HCT116 (cell line): ENCODE measurements at regions not wholly inside any gene's neighbourhood (a gene's known extent, or its start where the extent isn't known, plus 50 kb on each side); places are given as distances from the start of the nearest gene placed in this dataset.

Source experiments
- ATAC-seq: fragments of 200-7000 bp; cut with Tn5 transposase; 2 replicates; pipeline ENCODE4 v1.9.1; 2020; ENCODE audit warnings: mild to moderate bottlenecking, moderate library complexity
- BruUV-seq: library from RNA; stranded (reverse); fragments of 400-500 nt; replicated peaks from 2 replicates; lab custom pipeline; 2021; lab: Mats Ljungman, UMichigan
- CTCF ChIA-PET: fragments of 300-600 bp; sonication (Branson Sonifier 250); formaldehyde crosslinking; loops from one replicate; lab custom pipeline; 2021; ENCODE audit warnings: antibody characterized with exemption; lab: Charles Lee
- POLR2A ChIA-PET: fragments of 300-600, 350-600 bp; sonication (Branson Sonifier 250); formaldehyde crosslinking; loops from one replicate; lab custom pipeline; 2021; ENCODE audit warnings: antibody characterized with exemption; lab: Charles Lee
- RAD21 ChIA-PET, 2 experiments: fragments of 300-600 bp; sonication (Branson Sonifier 250); formaldehyde crosslinking; loops; one replicate each; lab custom pipeline; 2023; ENCODE audit warnings: low total read pairs in 2 of 2; ENCODE audit not compliant: uncharacterized antibody in 2 of 2, unreplicated experiment in 2 of 2, low non-redundant PET in 1 of 2; lab: Charles Lee
- DNase-seq: peaks from one replicate; pipeline ENCODE4 v3.0.0-alpha.2; 2010; ENCODE audit warnings: low read depth, low spot score
- H2AFZ ChIP-seq: fragments of 200-600 bp; shearing (Covaris generic), sonication (generic); 2 replicates; pipeline ENCODE4 v1.6.1; 2017; ENCODE audit warnings: low read depth, mixed run types, mixed read lengths, antibody characterized with exemption, low read length; ENCODE audit not compliant: poor library complexity, severe bottlenecking
- H3K27ac ChIP-seq: 2 replicates; pipeline ENCODE4 v1.5.1; 2012; ENCODE audit warnings: low read depth, low read length
- H3K27me3 ChIP-seq: fragments of 200-600 bp; sonication (generic); 2 replicates; pipeline ENCODE4 v1.6.1; 2016; ENCODE audit warnings: mixed run types, low read length, mixed read lengths; ENCODE audit not compliant: insufficient read depth
- H3K36me3 ChIP-seq, 2 experiments: fragments of 200-500 bp in 1 of 2; fragments of 200-600 bp in 1 of 2; sonication (Bioruptor generic) in 1 of 2; sonication (generic) in 1 of 2; 2 replicates each; pipeline versions ENCODE4 v1.5.1 to v1.6.1; 2014 to 2016; ENCODE audit warnings: low read length in 2 of 2, inconsistent platforms in 1 of 2, mixed read lengths in 1 of 2, mixed run types in 1 of 2; ENCODE audit not compliant: insufficient read depth in 2 of 2, control insufficient read depth in 1 of 2
- H3K4me1 ChIP-seq, 2 experiments: fragments of 200-600 bp in 1 of 2; sonication (generic) in 1 of 2; 2 replicates each; pipeline versions ENCODE4 v1.5.1 to v1.6.1; 2012 to 2017; ENCODE audit warnings: low read length in 2 of 2, inconsistent platforms in 1 of 2, mild to moderate bottlenecking in 1 of 2, mixed read lengths in 1 of 2, mixed run types in 1 of 2, moderate library complexity in 1 of 2; ENCODE audit not compliant: insufficient read depth in 2 of 2, control insufficient read depth in 1 of 2
- H3K4me2 ChIP-seq: fragments of 200-600 bp; sonication (generic); 2 replicates; pipeline ENCODE4 v1.6.1; 2017; ENCODE audit warnings: mixed run types, low read length, mixed read lengths
- H3K4me3 ChIP-seq, 2 experiments: fragments of 200-600 bp in 1 of 2; sonication (generic) in 1 of 2; replicated peaks in 1 of 2; 2 replicates each; pipeline ENCODE4 v1.5.1; 2011 to 2016; ENCODE audit warnings: low read length in 2 of 2, control low read depth in 1 of 2, low read depth in 1 of 2, mild to moderate bottlenecking in 1 of 2, mixed read lengths in 1 of 2, mixed run types in 1 of 2
- H3K79me2 ChIP-seq: fragments of 200-600 bp; sonication (generic); 2 replicates; pipeline ENCODE4 v1.6.1; 2017; ENCODE audit warnings: mild to moderate bottlenecking, mixed run types, low read length, moderate library complexity, mixed read lengths; ENCODE audit not compliant: insufficient read depth
- H3K9ac ChIP-seq: fragments of 200-600 bp; sonication (generic); 2 replicates; pipeline ENCODE4 v1.6.1; 2016; ENCODE audit warnings: low read length, mixed read lengths
- H3K9me2 ChIP-seq: fragments of 200-600 bp; sonication (generic), shearing (Covaris generic); 2 replicates; pipeline ENCODE4 v1.6.1; 2017; ENCODE audit warnings: mixed run types, mild to moderate bottlenecking, moderate library complexity; ENCODE audit not compliant: insufficient read depth
- H3K9me3 ChIP-seq, 2 experiments: fragments of 200-500 bp in 1 of 2; fragments of 200-600 bp in 1 of 2; sonication (Bioruptor generic) in 1 of 2; sonication (generic) in 1 of 2; 2 replicates each; pipeline ENCODE4 v1.6.1; 2014 to 2017; ENCODE audit warnings: low read length in 2 of 2, mixed read lengths in 2 of 2, inconsistent platforms in 1 of 2, low read depth in 1 of 2, mild to moderate bottlenecking in 1 of 2, mixed run types in 1 of 2, moderate library complexity in 1 of 2; ENCODE audit not compliant: control insufficient read depth in 1 of 2, insufficient read depth in 1 of 2
- H4K20me1 ChIP-seq: fragments of 200-600 bp; sonication (generic), shearing (Covaris generic); 2 replicates; pipeline ENCODE4 v1.6.1; 2017; ENCODE audit warnings: mixed run types, mild to moderate bottlenecking, moderate library complexity; ENCODE audit not compliant: insufficient read depth
- CEBPB ChIP-seq: IDR thresholded peaks from 2 replicates; pipeline ENCODE4 v1.6.1; 2012; ENCODE audit warnings: low read depth
- ELF1 ChIP-seq: IDR thresholded peaks from 2 replicates; pipeline ENCODE4 v1.6.1; 2012; ENCODE audit warnings: low read depth, borderline replicate concordance
- FOSL1 ChIP-seq: IDR thresholded peaks from 2 replicates; pipeline ENCODE4 v1.6.1; 2012; ENCODE audit warnings: low read depth
- POLR2A ChIP-seq: IDR thresholded peaks from 2 replicates; pipeline ENCODE4 v1.7.0; 2011; ENCODE audit warnings: borderline replicate concordance; ENCODE audit not compliant: insufficient read depth, insufficient read length; ENCODE audit errors: extremely low read depth
- POLR2AphosphoS5 ChIP-seq: IDR thresholded peaks from 2 replicates; pipeline ENCODE4 v1.6.1; 2011; ENCODE audit warnings: mild to moderate bottlenecking, low read depth, low read length, moderate library complexity
- RAD21 ChIP-seq: IDR thresholded peaks from 2 replicates; pipeline ENCODE4 v1.6.1; 2012; ENCODE audit warnings: low read depth, mild to moderate bottlenecking
- SIN3A ChIP-seq: IDR thresholded peaks from 2 replicates; pipeline ENCODE4 v1.6.1; 2012; ENCODE audit warnings: low read depth
- SRF ChIP-seq: IDR thresholded peaks from 2 replicates; pipeline ENCODE4 v1.6.1; 2012; ENCODE audit warnings: low read depth
- TCF7L2 ChIP-seq: IDR thresholded peaks from 2 replicates; pipeline ENCODE4 v1.7.0; 2011; ENCODE audit warnings: borderline replicate concordance, inconsistent platforms; ENCODE audit not compliant: insufficient read depth, insufficient read length; ENCODE audit errors: extremely low read depth
- YY1 ChIP-seq: IDR thresholded peaks from 2 replicates; pipeline ENCODE4 v1.6.1; 2011; ENCODE audit warnings: low read length, low read depth, moderate library complexity, mild to moderate bottlenecking; ENCODE audit not compliant: insufficient replicate concordance; ENCODE audit errors: extremely low read depth
- ZFX ChIP-seq: fragments of 450-650 bp; IDR thresholded peaks from 2 replicates; pipeline ENCODE4 v1.6.1; 2017
- intact Hi-C: fragments of 100-400 bp; cut with micrococcal nuclease; formaldehyde crosslinking; loops from 2 replicates; pipeline ENCODE4 v1.10.0; 2022
- TF ChIP-seq, protein P1 (sequence below): IDR thresholded peaks from 2 replicates; pipeline ENCODE4 v1.6.1; 2011; ENCODE audit warnings: mild to moderate bottlenecking, low read length, moderate library complexity; ENCODE audit not compliant: insufficient replicate concordance; ENCODE audit errors: extremely low read depth
- TF ChIP-seq, protein P2 (sequence below): IDR thresholded peaks from 2 replicates; pipeline ENCODE4 v1.6.1; 2012; ENCODE audit warnings: low read depth
- TF ChIP-seq, protein P3 (sequence below): IDR thresholded peaks from 2 replicates; pipeline ENCODE4 v1.6.1; 2012

DNA sequence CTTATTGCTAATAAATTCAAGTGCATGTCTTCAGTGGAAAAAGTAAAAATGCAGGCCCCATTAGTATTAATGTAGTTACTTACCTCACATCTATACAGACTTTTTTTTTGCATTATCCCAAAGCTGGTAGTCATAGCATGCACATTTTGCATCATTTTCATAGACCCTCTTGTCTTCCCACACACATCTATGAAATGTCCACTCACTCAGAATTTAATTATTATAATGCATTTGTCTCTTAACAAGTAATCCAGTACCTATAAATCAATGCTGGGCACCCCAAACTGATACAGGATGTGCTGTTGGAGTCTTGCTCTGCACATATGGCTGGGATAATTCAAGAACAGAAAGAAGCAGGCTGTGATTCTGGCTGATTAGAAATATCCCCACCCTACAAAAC is 370.4 kb upstream of the FAT3 start:
- H3K9ac ChIP-seq, result no peak overlapping the region
- H3K4me1 ChIP-seq, result no peaks in the 10 kb centered on the region
- POLR2A ChIA-PET, result no interaction called here
- intact Hi-C loops, result no loop called here
- H4K20me1 ChIP-seq, result no peaks in the 10 kb centered on the region
- no peak for TF ChIP-seq ZFX
- TF ChIP-seq YY1, result no peak
- no peak for TF ChIP-seq CEBPB
- no peak for TF ChIP-seq TCF7L2
- no peak for TF ChIP-seq FOSL1
- TF ChIP-seq, protein P1, sequence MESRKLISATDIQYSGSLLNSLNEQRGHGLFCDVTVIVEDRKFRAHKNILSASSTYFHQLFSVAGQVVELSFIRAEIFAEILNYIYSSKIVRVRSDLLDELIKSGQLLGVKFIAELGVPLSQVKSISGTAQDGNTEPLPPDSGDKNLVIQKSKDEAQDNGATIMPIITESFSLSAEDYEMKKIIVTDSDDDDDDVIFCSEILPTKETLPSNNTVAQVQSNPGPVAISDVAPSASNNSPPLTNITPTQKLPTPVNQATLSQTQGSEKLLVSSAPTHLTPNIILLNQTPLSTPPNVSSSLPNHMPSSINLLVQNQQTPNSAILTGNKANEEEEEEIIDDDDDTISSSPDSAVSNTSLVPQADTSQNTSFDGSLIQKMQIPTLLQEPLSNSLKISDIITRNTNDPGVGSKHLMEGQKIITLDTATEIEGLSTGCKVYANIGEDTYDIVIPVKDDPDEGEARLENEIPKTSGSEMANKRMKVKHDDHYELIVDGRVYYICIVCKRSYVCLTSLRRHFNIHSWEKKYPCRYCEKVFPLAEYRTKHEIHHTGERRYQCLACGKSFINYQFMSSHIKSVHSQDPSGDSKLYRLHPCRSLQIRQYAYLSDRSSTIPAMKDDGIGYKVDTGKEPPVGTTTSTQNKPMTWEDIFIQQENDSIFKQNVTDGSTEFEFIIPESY, result no peak
- TF ChIP-seq SRF, result no peak
- TF ChIP-seq POLR2A, result no peak
- TF ChIP-seq, protein P2, sequence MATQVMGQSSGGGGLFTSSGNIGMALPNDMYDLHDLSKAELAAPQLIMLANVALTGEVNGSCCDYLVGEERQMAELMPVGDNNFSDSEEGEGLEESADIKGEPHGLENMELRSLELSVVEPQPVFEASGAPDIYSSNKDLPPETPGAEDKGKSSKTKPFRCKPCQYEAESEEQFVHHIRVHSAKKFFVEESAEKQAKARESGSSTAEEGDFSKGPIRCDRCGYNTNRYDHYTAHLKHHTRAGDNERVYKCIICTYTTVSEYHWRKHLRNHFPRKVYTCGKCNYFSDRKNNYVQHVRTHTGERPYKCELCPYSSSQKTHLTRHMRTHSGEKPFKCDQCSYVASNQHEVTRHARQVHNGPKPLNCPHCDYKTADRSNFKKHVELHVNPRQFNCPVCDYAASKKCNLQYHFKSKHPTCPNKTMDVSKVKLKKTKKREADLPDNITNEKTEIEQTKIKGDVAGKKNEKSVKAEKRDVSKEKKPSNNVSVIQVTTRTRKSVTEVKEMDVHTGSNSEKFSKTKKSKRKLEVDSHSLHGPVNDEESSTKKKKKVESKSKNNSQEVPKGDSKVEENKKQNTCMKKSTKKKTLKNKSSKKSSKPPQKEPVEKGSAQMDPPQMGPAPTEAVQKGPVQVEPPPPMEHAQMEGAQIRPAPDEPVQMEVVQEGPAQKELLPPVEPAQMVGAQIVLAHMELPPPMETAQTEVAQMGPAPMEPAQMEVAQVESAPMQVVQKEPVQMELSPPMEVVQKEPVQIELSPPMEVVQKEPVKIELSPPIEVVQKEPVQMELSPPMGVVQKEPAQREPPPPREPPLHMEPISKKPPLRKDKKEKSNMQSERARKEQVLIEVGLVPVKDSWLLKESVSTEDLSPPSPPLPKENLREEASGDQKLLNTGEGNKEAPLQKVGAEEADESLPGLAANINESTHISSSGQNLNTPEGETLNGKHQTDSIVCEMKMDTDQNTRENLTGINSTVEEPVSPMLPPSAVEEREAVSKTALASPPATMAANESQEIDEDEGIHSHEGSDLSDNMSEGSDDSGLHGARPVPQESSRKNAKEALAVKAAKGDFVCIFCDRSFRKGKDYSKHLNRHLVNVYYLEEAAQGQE, result no peak
- TF ChIP-seq, protein P3, sequence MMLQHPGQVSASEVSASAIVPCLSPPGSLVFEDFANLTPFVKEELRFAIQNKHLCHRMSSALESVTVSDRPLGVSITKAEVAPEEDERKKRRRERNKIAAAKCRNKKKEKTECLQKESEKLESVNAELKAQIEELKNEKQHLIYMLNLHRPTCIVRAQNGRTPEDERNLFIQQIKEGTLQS, result no peak
- no peak for TF ChIP-seq RAD21
- no peak for TF ChIP-seq ELF1
- no peak for TF ChIP-seq SIN3A
- no peak for TF ChIP-seq POLR2AphosphoS5
- TF ChIP-seq, all 23 proteins: peak for 0
- Histone ChIP-seq H3K27me3 (no peaks in the 10 kb centered on the region), H3K9me3 (peaks cover 4 to 5% of the 10 kb centered on the region in 2 experiments; a peak in 2 of 4 replicates), H3K9me2 (no peaks in the 10 kb centered on the region), H3K4me3 (no peak overlapping the region), H3K27ac (no peak overlapping the region), H3K4me2 (no peak overlapping the region), H3K36me3 (no peaks in the 10 kb centered on the region), H2AFZ (no peak overlapping the region), H3K79me2 (no peaks in the 10 kb centered on the region)
- ChIA-PET RAD21 (no interaction called here), CTCF (no interaction called here)
- no peak for DNase-seq
- no peak for ATAC-seq
- BruUV-seq, result no TSS peak
